NCI-H2171 treated with DMSO at 0.1 percent for 48 hours (cell line): ENCODE measurements at regions not wholly inside any gene's neighbourhood (a gene's known extent, or its start where the extent isn't known, plus 50 kb on each side); places are given as distances from the start of the nearest gene placed in this dataset.
A peak's percentile ranks its signal among the peaks of the same experiment; 100 is the strongest.

Experiments used
- DNase-seq: peaks from one replicate; lab custom pipeline; 2025; lab: John Stamatoyannopoulos, UW

DNA sequence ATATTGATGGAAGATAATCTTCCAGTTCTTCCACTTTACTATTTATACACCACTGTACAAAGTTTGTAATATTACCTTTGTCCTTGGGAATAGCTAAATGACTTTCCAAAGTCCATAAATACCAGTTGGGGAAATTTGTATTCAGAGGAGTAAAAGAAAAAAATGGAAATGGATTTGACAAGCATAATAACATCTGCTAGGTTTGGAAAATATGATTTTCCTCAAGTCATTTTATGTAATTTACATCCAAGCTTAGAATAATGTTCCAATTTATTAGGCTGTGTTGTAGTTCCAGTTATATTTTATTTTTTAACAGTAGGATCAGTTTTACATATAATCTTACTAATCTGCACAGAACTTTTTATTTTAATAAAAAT, 563.0 kb upstream of the PKDCC start:
- DNase-seq, result no peak

DNA sequence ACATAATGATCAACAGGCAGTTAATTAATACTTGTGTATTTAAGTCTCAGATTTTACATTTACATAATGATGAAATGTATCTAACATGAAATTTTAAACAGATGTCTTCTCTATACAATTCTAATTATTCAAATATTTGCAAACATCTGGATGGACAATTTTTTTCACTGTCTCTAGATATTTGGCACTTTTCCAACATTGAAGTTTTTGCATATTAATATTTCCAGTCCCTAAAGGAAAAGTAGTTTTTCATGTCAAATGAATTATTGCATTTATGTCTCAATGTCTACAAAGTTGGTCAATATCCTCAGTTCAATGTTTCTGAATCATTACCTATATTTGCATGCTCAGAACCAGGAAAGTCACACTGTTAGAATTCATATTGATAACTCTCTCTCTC, 560.9 kb upstream of the PKDCC start:
- DNase-seq, result no peak

GRCh38 chr2:41488888-41489287, 558.9 kb upstream of the PKDCC start:
- no peak for DNase-seq

DNA sequence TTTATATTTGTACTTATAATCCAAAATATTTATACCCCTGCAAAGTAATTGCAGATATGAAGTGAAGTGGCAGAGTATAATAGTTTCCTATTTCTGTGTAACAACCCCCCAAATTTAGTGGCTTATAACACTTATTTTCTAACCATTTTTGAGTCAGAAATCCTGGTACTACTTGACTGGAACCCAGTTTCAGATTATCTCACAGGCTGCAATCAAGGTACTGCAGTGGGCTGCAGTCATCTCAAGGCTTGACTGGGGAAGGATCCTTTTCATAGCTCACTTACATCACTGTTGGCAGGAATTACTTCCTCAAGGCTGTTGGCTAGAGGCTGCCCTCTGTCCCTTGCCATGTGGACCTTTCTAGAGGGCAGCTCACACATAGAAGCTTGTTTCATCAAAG, 558.2 kb upstream of the PKDCC start:
- no peak for DNase-seq

DNA sequence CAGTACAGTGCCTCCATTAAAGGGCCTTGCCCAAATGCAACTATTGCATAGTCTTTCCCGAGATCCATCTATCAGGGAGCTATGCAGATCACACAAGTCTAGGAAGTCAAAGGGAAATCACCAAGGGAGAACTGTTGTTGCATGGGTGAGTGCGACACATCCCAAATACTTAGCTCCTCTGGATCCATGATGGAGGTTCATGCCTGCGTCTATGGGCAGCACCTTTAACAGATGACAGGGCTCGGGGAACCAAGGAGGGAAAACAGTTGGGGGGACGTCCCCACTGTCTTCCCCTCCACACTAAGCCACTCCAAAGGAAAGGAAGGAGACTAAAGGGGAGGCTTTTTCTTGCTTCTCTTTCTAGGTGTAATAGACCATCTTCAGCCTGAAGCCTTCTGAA, 552.8 kb upstream of the PKDCC start:
- DNase-seq, result no peak

- peak; percentile 1 for DNase-seq
Observed at GRCh38 chr2:41496908-41497307, 550.9 kb upstream of the PKDCC start.

GRCh38 chr2:41498781-41499180, 549.0 kb upstream of the PKDCC start:
- DNase-seq, result no peak

DNA sequence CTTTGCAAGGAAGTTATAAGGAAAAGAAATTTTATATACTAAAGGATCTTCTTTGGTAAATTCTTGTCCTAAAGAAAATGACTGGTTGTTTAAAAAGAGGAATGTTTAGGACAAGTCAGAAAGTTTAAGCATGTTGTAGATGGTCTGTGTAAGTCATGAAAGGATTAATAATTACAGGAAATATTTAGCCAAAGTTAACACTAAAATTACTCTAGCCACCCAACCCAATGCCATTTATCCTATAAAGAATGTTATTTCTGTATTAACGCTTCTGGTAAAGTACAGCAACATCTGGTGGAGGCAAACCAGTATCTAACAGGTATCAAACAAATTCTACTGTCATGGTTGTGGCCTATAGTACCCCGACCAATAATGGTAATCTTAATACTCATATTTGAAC, 546.9 kb upstream of the PKDCC start:
- no peak for DNase-seq

GRCh38 chr2:41502752-41503151, 545.1 kb upstream of the PKDCC start:
- DNase-seq, result no peak

- no peak for DNase-seq
Observed at GRCh38 chr2:41504532-41504931, 543.3 kb upstream of the PKDCC start.

DNA sequence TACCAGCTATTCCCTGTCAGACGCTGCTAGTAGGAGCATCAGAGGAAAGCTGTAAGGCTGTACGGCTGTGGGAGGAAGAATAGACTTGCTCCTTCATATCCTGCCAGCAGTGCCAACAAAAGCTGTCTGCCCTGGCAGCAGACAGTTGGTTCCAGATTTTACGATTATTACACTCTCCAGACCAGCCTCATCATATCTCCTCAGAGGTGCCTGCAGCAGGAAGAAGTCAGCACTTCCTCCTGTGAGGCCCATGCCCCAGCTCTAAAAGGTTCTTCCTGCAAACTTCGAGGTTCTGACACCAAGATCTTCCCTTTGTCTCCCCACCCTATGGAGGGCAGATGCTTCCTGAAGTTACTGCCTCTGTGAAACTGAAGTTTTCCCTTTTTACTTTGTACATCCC, 537.7 kb upstream of the PKDCC start:
- no peak for DNase-seq

DNA sequence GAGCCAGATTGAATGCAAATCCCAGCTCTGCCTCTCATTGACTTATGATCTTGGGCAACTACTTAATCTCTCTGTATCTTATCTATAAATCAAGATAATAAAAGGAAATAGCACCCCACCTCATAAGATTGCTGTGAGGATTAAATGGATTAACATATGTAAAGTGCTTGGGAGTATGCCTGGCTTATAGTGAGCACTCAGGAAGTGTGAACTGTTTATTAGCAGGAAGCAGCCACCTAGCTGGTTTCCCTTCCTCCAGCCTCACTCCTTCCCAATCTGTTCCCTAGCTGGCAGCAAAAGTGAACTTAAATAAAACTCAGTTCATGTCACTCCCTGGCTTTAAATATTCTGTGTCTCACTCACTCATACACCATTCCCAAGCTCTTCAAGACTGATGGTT, 526.6 kb upstream of the PKDCC start:
- no peak for DNase-seq

- DNase-seq, result no peak
Observed at GRCh38 chr2:41527525-41528323, 520.1 kb upstream of the PKDCC start.

DNA sequence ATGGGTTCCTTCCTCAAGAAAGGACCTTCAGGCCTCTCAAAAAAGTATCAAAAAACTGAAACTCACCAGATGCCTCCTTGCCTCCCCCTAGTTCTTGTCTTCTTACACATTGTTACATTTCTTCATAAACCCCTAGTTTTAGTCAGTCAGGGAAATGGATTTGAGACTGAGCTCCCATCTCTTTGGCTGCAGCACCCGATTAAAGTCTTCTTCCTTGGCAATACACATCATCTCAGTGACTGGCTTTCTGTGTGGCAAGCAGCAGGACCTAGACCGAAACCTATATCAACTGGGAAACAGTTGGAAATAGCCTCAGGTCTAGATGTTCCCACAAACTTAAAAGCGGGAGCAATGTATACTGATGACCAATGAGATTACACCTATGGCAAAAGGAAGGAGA, 512.2 kb upstream of the PKDCC start:
- DNase-seq, result no peak

- no peak for DNase-seq
Observed at GRCh38 chr2:41540272-41540998, 507.4 kb upstream of the PKDCC start.

- DNase-seq, result no peak
Observed at GRCh38 chr2:41543726-41544125, 504.1 kb upstream of the PKDCC start.

DNA sequence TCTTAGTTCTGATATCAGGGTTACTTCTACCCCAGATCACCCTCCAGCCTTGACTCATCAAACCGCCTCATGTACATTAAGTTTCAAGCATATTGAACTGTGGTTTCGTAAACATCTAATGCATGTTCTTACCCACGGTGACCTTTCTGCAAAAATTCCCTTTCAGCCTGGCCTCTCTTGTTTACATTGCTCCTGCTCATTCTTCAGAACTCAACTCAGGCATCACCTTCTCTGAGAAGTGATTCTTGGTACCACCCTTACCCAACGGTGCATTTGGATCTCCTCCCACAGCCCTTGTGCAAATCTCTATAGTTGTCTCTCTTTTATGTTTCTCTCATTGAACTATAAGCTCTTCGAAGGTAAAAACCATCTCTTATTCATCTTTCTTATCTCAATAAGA, 503.1 kb upstream of the PKDCC start:
- DNase-seq, result no peak

GRCh38 chr2:41546031-41546430, 501.8 kb upstream of the PKDCC start:
- DNase-seq, result no peak

DNA sequence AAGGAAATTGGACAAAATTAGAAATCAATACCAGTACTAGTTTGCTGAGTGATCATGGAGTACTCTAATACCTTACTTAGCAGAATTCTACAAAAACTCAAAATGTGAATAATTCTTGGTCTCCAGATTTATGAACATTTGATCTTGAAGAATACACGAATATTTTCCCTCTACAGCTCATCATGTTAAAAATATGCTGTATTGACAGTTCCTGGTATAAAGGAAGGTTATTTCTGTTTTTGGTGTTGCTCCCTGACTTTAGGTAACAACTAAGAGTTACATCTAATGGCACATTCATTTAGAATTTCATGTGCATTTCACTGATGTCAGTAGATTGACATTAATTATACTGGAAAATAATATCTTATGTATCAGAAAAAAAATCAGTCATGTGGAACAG, 479.2 kb upstream of the PKDCC start:
- no peak for DNase-seq

DNA sequence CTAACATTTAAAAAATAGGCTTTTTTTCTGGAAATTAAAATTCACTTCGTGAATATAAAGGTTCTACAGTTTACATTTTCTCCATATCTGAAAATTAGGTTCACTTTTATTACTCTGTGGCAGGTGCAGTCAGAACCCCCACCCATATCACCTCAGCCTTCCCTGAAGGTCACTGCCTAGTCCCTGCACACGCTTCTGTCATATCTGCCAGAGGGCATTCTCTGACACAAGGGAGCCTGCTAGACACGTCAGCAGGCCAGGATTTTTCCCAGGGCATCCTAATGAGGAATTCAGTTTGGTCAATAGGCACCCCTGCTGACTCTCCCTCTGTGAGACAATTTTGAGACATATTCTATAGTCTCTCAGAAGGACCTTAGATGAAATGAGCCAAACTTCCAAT, 475.7 kb upstream of the PKDCC start:
- no peak for DNase-seq

DNA sequence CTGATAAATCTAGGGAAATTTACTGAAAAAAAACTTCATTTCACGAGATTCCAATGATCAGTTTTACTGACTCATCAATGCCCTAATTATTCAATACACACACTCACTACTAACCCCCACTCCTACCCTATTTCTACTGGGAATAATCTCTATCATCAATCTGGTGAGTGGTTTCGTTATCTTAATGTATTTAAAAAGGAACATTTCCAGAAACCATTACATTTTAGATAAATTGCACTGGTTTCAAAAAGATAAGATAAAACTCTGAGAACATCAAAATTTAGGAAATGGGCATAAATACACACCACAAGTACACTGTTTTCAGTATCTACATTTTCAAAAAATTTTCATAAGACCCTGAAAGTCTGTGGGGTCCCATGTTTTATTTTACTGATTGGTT, 471.4 kb upstream of the PKDCC start:
- DNase-seq, result no peak

DNA sequence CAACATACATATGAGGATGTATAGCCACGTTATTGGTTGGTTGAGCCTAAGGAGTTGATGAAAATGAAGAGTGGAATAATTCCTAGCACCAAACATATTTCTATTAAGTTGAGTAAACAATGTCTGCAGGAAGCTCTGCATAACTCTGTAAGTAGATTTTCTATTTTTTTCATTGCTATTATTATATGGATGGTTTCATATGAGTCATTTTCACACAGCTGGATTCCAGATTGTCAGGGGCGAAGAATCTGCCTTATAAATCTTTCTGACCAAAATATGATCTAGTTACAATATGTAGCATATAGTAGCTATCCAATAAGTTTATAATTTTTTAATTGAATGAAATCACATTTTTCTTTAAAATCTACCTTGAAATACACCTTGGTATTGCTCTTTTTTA, 468.0 kb upstream of the PKDCC start:
- DNase-seq, result no peak

DNA sequence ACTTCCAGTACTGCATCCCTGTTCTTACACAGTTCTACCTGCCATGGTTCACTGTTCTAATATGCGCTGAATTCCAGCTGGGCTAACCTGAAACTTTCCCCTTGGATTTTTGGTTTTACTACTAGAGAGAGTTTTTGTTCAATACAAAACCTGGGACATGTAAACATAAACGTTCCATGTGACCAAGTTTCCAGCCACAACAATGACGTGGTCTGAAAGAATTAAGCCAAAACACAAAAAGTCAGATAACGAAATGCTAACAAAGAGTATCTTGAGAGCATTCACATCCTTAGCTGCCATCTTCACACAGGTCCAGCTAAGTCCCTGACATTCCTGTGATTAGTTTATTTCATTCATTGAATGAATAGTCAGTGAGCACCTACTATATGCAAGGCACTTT, 467.0 kb upstream of the PKDCC start:
- DNase-seq, result no peak

GRCh38 chr2:41595240-41595639, 452.6 kb upstream of the PKDCC start:
- DNase-seq, result no peak
